GM12864 (cell line): ENCODE measurements at regions not wholly inside any gene's neighbourhood (a gene's known extent, or its start where the extent isn't known, plus 50 kb on each side); places are given as distances from the start of the nearest gene placed in this dataset.

ENCODE experiments used
- DNase-seq: peaks from one replicate; pipeline ENCODE4 v3.0.0-alpha.2; 2011; ENCODE audit warnings: low read depth
- H3K4me3 ChIP-seq: 2 replicates; pipeline ENCODE4 v1.5.1; 2011; ENCODE audit warnings: mild to moderate bottlenecking, low read depth, low read length, control low read depth
- TF ChIP-seq, protein P1 (sequence below): IDR thresholded peaks from 2 replicates; pipeline ENCODE4 v1.5.1; 2011; ENCODE audit warnings: low read depth, mild to moderate bottlenecking, moderate library complexity, low read length, control low read depth, inconsistent platforms; ENCODE audit errors: missing control alignments

DNA sequence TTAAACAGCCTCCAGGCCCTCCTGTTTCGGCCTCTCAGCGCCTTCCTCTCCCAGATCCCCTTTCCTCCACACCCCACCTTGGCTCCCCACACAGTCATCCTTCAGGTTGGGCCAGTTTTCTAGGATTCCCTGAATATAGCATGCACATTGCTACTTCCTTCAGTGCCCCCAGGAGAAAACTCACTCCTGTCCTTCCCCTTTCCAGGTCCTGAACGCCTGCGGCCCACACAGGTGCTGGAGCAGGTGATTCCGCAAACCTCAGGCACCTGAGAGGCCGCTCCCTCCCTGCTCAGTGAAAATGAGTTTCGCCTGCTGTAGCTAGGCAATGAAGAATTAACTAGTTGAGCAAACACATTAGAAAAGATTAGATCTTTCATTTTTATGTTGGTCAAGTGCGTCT is 185.0 kb downstream of the MED10 start:
- TF ChIP-seq, protein P1, sequence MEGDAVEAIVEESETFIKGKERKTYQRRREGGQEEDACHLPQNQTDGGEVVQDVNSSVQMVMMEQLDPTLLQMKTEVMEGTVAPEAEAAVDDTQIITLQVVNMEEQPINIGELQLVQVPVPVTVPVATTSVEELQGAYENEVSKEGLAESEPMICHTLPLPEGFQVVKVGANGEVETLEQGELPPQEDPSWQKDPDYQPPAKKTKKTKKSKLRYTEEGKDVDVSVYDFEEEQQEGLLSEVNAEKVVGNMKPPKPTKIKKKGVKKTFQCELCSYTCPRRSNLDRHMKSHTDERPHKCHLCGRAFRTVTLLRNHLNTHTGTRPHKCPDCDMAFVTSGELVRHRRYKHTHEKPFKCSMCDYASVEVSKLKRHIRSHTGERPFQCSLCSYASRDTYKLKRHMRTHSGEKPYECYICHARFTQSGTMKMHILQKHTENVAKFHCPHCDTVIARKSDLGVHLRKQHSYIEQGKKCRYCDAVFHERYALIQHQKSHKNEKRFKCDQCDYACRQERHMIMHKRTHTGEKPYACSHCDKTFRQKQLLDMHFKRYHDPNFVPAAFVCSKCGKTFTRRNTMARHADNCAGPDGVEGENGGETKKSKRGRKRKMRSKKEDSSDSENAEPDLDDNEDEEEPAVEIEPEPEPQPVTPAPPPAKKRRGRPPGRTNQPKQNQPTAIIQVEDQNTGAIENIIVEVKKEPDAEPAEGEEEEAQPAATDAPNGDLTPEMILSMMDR = no peak
- no peak for DNase-seq
- no peak overlapping the region for H3K4me3 ChIP-seq

DNA sequence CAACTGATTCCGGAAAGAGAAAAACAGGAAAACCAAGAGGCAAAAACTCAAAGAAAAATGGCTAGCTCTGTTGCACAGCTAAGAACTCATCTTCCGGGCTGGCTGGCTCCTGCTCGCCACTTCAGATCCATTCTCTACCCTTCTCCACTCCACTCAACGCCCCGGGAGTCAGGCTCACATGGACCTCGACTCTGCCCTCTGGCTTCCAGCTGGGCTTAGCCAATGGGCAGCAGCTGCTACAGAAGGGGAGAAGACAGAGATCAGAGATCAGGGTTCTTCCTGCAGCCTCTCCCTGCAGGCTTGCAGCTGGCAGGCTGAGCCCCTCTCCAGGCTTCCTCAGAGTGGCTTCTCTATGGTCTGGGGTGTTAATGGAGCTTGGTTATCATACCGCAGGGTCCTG is 187.5 kb downstream of the MED10 start:
- H3K4me3 ChIP-seq = no peak overlapping the region
- TF ChIP-seq, protein P1 = no peak
- DNase-seq = no peak

DNA sequence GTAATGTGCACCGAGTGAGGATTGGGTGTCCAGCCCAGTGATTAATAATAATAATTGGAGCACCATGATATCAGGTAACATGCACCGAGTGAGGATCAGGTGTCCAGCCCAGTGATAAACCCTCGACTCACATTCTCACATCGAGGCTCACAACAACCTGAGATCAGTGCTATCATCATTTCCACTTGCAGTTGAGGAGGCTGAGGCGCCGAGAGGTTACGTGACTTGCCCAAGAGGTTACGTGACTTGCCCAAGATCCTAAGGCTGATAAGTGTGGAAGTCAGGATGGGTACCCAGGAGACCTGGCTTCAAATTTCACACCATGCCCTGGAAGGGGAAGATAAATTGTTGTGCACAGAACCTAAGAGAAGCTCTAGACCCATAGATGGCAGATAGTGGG is 189.4 kb downstream of the MED10 start:
- DNase-seq = no peak
- TF ChIP-seq, protein P1 = no peak
- H3K4me3 ChIP-seq = no peak overlapping the region

DNA sequence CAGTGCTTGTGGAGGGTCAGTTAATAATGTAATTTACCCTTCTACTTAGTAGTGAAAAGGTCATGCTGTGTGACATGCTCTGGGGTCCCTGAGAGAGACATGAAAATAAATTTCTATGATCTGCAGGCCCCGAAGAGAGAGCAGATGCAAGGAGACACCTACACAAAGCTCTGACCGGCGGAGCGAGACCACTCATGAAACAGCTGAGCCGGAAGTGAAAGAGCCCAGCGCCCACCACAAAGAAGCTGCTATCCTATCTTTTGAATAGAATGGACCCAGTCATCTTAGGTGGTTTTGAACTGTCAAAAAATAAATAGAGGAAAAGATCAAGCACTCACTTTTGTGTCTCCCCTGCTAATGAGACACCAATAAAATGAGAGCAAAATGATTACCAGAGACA is 190.0 kb downstream of the MED10 start:
- DNase-seq = peak; percentile 57
- TF ChIP-seq, protein P1 = no peak
- H3K4me3 ChIP-seq = no peak overlapping the region

DNA sequence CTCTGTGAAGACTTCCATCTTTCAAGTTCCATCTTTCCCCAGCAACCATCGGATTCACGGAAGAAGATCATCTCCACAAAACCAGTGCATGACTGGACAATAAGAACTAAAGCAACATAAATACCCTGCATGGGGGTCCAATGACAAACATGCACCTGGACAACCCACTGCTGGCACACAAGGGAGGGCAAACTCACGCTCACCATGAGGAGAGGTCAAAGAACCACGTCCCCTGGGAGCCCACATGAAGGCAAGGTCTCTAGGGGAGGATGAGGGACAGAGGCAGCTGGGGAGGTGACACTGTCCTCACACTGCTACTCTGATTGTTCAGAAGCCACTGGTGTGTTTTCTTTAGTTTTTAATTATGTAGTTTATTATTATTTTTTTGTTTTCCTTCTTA is 190.8 kb downstream of the MED10 start:
- DNase-seq = no peak
- H3K4me3 ChIP-seq = no peak overlapping the region
- TF ChIP-seq, protein P1 = no peak

DNA sequence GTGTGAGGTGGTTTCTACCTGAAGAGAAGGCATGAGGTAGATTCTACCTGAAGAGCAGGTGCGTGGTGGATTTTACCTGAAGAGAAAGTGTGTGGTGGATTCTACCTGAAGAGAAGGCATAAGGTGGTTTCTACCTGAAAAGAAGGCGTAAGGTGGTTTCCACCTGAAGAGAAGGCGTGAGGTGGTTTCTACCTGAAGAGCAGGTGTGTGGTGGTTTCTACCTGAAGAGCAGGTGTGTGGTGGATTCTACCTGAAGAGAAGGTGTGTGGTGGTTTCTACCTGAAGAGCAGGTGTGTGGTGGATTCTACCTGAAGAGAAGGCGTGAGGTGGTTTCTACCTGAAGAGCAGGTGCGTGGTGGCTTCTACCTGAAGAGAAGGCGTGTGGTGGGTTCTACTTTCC is 192.8 kb downstream of the MED10 start:
- TF ChIP-seq, protein P1 = no peak

DNA sequence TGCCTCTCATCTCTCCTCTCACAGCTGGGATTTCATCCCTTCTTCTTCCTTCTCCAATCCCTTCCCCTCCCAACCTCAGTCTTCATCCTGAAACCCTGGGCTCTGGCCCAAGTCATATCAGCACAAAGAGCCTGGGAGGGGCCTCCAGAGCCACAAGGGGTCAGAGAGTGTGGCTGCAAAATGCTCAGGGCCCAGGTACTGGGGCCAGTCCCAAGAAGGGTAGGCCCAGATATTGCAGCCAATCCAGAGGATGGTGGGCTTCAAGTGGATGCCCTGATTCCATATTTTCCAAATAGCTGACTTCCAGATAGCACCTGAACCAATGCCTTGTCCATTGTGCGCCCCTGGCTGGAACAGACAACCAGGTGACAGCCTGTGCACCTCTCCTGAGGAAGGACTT is 193.9 kb downstream of the MED10 start:
- no peak overlapping the region for H3K4me3 ChIP-seq
- TF ChIP-seq, protein P1 = no peak
- DNase-seq = no peak

More for the DNA sequence above, 192.8 kb downstream of the MED10 start:
- no peak for DNase-seq
- H3K4me3 ChIP-seq = no peak overlapping the region
